ENCODE measurements at regions not wholly inside any gene's neighbourhood (a gene's known extent, or its start where the extent isn't known, plus 50 kb on each side); places are given as distances from the start of the nearest gene placed in this dataset.
"Not testable (repeated sequence)": the region's sequence is repeated elsewhere in the genome, so short reads cannot be mapped to it uniquely, and the experiment has no call there.

DNA sequence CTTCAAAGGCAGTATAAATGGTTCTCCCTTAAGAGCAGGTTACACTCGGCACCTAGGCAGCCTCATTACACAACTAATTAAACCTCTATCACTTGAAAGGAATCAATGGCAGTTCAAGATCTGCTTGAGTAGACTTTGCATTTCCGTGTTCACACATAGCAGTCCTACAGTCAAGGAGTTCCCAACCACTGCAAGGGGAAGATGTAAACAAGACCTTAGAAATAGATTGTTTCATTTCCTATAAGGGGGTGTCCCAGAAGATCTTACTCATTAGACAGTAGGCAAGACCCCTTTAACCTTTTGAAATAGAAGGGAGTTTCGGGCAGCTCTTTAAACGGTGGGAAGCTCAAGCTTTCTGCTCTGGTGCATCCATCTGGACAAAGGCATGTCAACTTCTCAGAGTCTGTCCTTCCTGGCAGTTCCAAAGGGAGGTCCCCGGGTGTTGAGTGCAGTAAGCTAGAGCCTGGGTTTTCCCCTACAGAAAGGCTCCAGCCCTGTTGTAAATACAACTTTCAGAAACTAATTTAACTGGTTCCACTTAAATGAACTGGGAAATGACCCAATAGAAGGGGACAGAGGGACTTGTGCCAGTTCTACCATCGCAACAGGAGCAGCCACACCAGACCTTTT is 150.8 kb downstream of the RBMX2 start:
- DNase-seq (ENCODE audit: low spot score), result no peak

DNA sequence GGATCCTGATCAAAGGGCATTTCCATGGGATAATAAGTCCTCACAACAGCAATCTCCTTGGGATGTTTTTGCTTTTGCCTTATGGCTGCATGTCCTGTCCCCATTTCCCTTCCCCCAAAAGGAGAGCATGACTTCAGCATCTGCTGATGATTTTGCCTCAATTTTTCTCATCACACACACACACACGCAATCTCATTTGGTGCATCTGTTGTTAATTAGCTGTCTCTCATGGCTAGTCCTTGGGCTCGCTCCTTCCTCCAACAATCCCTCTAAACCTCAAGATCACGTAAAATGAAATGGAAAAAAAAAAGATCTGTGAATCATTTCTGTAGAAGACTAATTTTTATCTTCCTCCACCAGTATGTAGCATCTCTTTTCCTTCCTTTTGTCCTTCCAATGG is 153.6 kb downstream of the RBMX2 start:
- DNase-seq (ENCODE audit: low spot score), result no peak

DNA sequence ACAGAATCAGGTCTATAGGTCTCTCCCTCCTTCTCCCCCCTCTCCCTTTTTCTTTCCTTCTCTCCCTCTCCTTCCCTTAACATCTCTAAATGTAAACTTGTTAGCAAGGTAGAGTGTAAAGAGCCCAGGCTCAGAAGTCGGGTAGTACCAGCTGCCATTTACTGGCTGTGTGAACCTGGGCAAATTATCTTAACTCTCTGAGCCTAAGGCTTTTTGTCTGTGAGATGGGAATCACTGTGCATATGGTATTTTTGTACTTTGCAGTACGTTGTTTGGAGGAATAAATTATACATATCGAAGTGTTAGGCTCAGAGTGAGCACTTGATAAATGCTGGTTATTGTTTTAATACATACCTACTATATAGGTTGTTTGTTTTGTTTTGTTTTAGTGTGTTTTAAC is 154.0 kb downstream of the RBMX2 start:
- no peak for DNase-seq (ENCODE audit: low spot score)

DNA sequence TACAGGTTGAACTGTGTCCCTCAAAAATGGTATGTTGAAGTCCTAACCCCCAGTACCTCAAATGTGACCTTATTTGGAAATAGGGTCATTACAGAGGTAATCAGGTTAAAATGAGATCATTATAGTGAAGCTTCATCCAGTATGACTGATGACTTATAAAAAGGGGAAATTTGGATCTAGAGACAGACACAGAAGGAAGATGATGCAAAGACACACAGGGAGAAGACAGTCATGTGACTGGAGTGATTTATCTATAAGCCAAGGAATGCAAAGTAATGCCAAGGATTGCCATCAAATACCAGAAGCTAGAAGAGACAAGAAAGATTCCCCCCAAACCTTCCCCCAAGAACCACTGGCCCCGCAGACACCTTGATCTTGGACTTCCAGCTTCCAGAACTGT is 155.2 kb downstream of the RBMX2 start:
- DNase-seq (ENCODE audit: low spot score), result no peak

DNA sequence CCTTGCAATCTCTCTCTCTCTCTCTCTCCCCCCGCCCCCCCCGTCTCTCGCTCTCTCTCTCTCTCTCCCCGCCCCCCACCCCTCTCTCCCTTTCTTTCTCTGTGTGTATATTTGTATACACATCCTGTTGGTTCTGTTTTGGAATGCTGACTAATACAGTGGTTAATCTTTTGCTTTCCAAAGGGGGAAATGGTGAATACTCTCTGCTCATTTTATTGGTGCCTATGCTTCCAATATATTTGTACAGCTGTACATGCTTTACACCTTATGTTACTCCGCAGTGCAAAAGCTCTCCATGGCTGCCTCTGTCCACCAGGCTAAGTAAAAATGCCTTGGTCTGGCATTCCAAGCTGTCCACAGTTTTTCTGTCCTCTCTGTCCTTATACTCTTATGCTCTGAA is 158.8 kb downstream of the RBMX2 start:
- DNase-seq (ENCODE audit: low spot score), result no peak

DNA sequence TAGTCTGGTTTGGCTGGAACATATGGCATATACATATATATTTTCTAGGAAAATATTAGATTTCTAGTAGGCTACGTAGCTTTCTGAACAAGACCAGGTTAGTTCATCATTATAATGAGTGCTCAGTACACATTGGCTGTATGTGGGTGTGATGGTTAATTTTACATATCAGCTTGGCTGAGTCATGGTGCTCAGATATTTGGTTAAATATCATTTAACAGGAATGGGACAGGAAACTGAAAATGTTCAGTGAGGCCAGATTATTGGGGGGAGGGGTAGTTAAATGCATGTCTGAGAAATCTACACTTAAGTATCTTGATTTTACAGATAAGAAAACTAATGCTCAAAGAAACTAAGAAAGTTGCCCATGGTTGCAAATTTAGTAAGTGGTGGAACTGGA is 160.1 kb downstream of the RBMX2 start:
- no peak for DNase-seq (ENCODE audit: low spot score)

DNA sequence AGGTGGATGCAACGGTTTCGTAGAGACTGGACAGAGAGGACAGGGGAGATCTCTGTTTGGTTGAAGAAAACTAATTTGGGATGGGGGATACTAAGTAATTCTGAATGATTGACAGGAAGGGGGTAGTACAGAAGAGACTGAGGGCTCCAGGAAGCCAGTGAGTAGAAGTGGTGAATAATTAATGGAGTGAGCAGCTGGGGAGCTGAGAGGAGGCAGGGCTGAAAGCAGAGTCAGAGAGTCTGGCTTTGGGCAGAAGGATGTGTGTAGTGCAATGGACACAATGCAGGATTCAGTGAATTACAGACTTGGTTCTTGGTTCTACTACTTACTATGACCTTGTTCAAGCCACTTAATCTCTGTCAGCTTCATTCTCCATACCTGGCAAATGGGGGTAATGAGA is 161.7 kb downstream of the RBMX2 start:
- no peak for DNase-seq (ENCODE audit: low spot score)

DNA sequence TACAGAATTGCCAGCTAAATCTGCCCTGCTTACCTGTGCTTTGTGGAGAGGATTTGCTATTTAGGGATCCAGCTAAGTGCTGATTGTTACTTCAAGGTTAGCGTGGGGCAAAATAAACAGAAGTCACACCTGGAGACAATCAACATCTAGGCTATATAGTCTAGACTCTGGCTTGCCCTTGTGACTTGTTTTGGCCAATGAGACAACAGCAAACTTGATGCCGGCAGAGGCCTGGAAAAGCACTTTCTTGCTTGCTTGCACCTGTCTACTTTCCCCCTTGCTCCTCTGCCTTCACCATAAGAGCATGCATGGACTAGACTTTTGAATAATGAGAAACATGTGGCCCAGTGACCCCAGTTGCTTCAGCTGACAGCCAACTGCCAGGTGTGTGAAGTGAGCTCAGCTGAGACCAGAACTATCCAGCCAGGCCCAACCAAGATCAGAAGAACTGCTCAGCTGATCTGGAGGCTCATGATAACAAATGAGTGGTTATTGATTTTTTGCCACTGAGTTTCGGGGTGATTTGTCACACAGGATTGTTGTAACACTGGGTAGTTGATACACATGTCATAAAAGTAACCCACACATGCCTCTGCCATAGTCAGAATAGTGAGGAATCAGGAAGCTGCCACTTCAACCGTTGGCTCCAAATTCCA is 164.4 kb downstream of the RBMX2 start:
- no peak for DNase-seq (ENCODE audit: low spot score)

DNA sequence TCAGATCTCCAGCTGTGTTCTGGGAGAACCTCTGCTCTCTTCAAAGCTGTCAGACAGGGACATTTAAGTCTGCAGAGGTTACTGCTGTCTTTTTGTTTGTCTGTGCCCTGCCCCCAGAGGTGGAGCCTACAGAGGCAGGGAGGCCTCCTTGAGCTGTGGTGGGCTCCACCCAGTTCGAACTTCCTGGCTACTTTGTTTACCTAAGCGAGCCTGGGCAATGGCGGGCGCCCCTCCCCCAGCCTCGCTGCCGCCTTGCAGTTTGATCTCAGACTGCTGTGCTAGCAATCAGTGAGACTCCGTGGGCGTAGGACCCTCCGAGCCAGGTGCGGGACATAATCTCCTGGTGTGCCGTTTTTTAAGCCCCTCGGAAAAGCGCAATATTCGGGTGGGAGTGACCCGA is 171.2 kb downstream of the RBMX2 start:
- DNase-seq (ENCODE audit: low spot score), result not testable (repeated sequence)
